T-helper 2 cell treated with Interferon-gamma antibody and Interleukin-4, amounts not matched to agents 5 μg/mL and 100 μg/mL, for 36 hours (primary cell): ENCODE measurements at regions not wholly inside any gene's neighbourhood (a gene's known extent, or its start where the extent isn't known, plus 50 kb on each side); places are given as distances from the start of the nearest gene placed in this dataset.
A peak's percentile ranks its signal among the peaks of the same experiment; 100 is the strongest.

ENCODE experiments used
- DNase-seq: peaks from one replicate; pipeline ENCODE4 v3.0.0; 2021; ENCODE audit warnings: low spot score
- H3K27ac Mint-ChIP-seq: one replicate; pipeline ENCODE4 v1.8.0; 2021; ENCODE audit warnings: mild to moderate bottlenecking, mixed read lengths
- H3K27me3 Mint-ChIP-seq: one replicate; pipeline ENCODE4 v1.8.0; 2021; ENCODE audit warnings: low read depth, mixed read lengths
- H3K36me3 Mint-ChIP-seq: one replicate; pipeline ENCODE4 v1.8.0; 2021; ENCODE audit warnings: low read depth, mixed read lengths
- H3K4me1 Mint-ChIP-seq: one replicate; pipeline ENCODE4 v1.8.0; 2021; ENCODE audit warnings: low read depth, mixed read lengths
- H3K4me3 Mint-ChIP-seq: one replicate; pipeline ENCODE4 v1.8.0; 2022; ENCODE audit warnings: mild to moderate bottlenecking, moderate library complexity, mixed read lengths
- H3K9me3 Mint-ChIP-seq: one replicate; pipeline ENCODE4 v1.8.0; 2021; ENCODE audit warnings: mixed read lengths

- no peak for DNase-seq
- Mint-ChIP-seq H3K27me3 (peaks cover 38% of the 10 kb centered on the region), H3K36me3 (no peaks in the 10 kb centered on the region), H3K4me3 (no peak overlapping the region), H3K27ac (no peak overlapping the region), H3K9me3 (peaks cover 12% of the 10 kb centered on the region), H3K4me1 (peaks cover under 1% of the 10 kb centered on the region)
Measured at GRCh38 chr6:33869121-33869520, 65.3 kb upstream of the MLN start.

GRCh38 chr6:33868141-33868540 lies 64.3 kb upstream of the MLN start:
- H3K27me3 Mint-ChIP-seq, result peaks cover 38% of the 10 kb centered on the region
- no peak overlapping the region for H3K27ac Mint-ChIP-seq
- no peaks in the 10 kb centered on the region for H3K36me3 Mint-ChIP-seq

GRCh38 chr6:33865478-33866077 lies 61.8 kb upstream of the MLN start:
- H3K4me3 Mint-ChIP-seq, result no peak overlapping the region
- no peaks in the 10 kb centered on the region for H3K36me3 Mint-ChIP-seq
- no peak overlapping the region for H3K27ac Mint-ChIP-seq
- peaks cover 12% of the 10 kb centered on the region for H3K9me3 Mint-ChIP-seq
- peaks cover 34% of the 10 kb centered on the region for H3K27me3 Mint-ChIP-seq
- DNase-seq, result no peak
- peaks cover 21% of the 10 kb centered on the region for H3K4me1 Mint-ChIP-seq

More at GRCh38 chr6:33868141-33868540, 64.3 kb upstream of the MLN start:
- peaks cover 4% of the 10 kb centered on the region for H3K4me1 Mint-ChIP-seq
- DNase-seq, result no peak
- H3K4me3 Mint-ChIP-seq, result no peak overlapping the region
- H3K9me3 Mint-ChIP-seq, result peaks cover 12% of the 10 kb centered on the region

GRCh38 chr6:33863723-33864440 lies 60.1 kb upstream of the MLN start:
- H3K36me3 Mint-ChIP-seq, result no peaks in the 10 kb centered on the region
- H3K4me3 Mint-ChIP-seq, result no peak overlapping the region
- no peak overlapping the region for H3K27ac Mint-ChIP-seq
- H3K27me3 Mint-ChIP-seq, result peaks cover 30% of the 10 kb centered on the region
- H3K4me1 Mint-ChIP-seq, result peaks cover 24% of the 10 kb centered on the region
- DNase-seq, result no peak
- peaks cover 12% of the 10 kb centered on the region for H3K9me3 Mint-ChIP-seq

GRCh38 chr6:33863084-33863483 lies 59.3 kb upstream of the MLN start:
- Mint-ChIP-seq H3K27me3 (peaks cover 28% of the 10 kb centered on the region), H3K27ac (no peak overlapping the region), H3K36me3 (no peaks in the 10 kb centered on the region), H3K4me3 (no peak overlapping the region), H3K4me1 (peaks cover 27% of the 10 kb centered on the region), H3K9me3 (peaks cover 12% of the 10 kb centered on the region)
- no peak for DNase-seq

GRCh38 chr6:33862536-33862935 lies 58.7 kb upstream of the MLN start:
- no peak for DNase-seq
- peaks cover 28% of the 10 kb centered on the region for H3K27me3 Mint-ChIP-seq
- no peaks in the 10 kb centered on the region for H3K36me3 Mint-ChIP-seq
- no peak overlapping the region for H3K27ac Mint-ChIP-seq
- peaks cover 12% of the 10 kb centered on the region for H3K9me3 Mint-ChIP-seq
- peaks cover 31% of the 10 kb centered on the region for H3K4me1 Mint-ChIP-seq
- H3K4me3 Mint-ChIP-seq, result no peak overlapping the region

- Mint-ChIP-seq H3K9me3 (peaks cover 12% of the 10 kb centered on the region), H3K27ac (no peak overlapping the region), H3K4me3 (no peak overlapping the region), H3K27me3 (peaks cover 30% of the 10 kb centered on the region), H3K36me3 (no peaks in the 10 kb centered on the region), H3K4me1 (peaks cover 38% of the 10 kb centered on the region)
- no peak for DNase-seq
Measured at GRCh38 chr6:33861722-33862121, 57.9 kb upstream of the MLN start.

- H3K27me3 Mint-ChIP-seq, result peaks cover 28% of the 10 kb centered on the region
- peaks cover 6% of the 10 kb centered on the region for H3K9me3 Mint-ChIP-seq
- peaks cover 46% of the 10 kb centered on the region for H3K4me1 Mint-ChIP-seq
- H3K4me3 Mint-ChIP-seq, result peak overlapping the region; percentile 15
- peak overlapping the region; percentile 24 for H3K27ac Mint-ChIP-seq
- DNase-seq, result peak; percentile 17
- no peaks in the 10 kb centered on the region for H3K36me3 Mint-ChIP-seq
Measured at GRCh38 chr6:33860706-33861474, 57.1 kb upstream of the MLN start.

- H3K36me3 Mint-ChIP-seq, result no peaks in the 10 kb centered on the region
- H3K27ac Mint-ChIP-seq, result no peak overlapping the region
- H3K9me3 Mint-ChIP-seq, result no peaks in the 10 kb centered on the region
- no peak for DNase-seq
- H3K4me3 Mint-ChIP-seq, result no peak overlapping the region
- peaks cover 48% of the 10 kb centered on the region for H3K4me1 Mint-ChIP-seq
- peaks cover 27% of the 10 kb centered on the region for H3K27me3 Mint-ChIP-seq
Measured at GRCh38 chr6:33860006-33860405, 56.2 kb upstream of the MLN start.

- Mint-ChIP-seq H3K27ac (no peak overlapping the region), H3K9me3 (no peaks in the 10 kb centered on the region), H3K4me3 (no peak overlapping the region), H3K27me3 (peaks cover 32% of the 10 kb centered on the region), H3K4me1 (peaks cover 46% of the 10 kb centered on the region), H3K36me3 (no peaks in the 10 kb centered on the region)
- no peak for DNase-seq
Measured at GRCh38 chr6:33858804-33859505, 55.2 kb upstream of the MLN start.

GRCh38 chr6:33857932-33858475 lies 54.2 kb upstream of the MLN start:
- no peak overlapping the region for H3K27ac Mint-ChIP-seq
- no peak overlapping the region for H3K4me3 Mint-ChIP-seq
- peaks cover 44% of the 10 kb centered on the region for H3K4me1 Mint-ChIP-seq
- no peak for DNase-seq
- H3K9me3 Mint-ChIP-seq, result no peaks in the 10 kb centered on the region
- H3K36me3 Mint-ChIP-seq, result no peaks in the 10 kb centered on the region
- H3K27me3 Mint-ChIP-seq, result peaks cover 31% of the 10 kb centered on the region

- Mint-ChIP-seq H3K27ac (peak overlapping the region; percentile 20), H3K4me3 (peak overlapping the region; percentile 18), H3K36me3 (no peaks in the 10 kb centered on the region), H3K4me1 (peaks cover 44% of the 10 kb centered on the region), H3K27me3 (peaks cover 33% of the 10 kb centered on the region), H3K9me3 (no peaks in the 10 kb centered on the region)
- no peak for DNase-seq
Measured at GRCh38 chr6:33857093-33857931, 53.5 kb upstream of the MLN start.

- peak overlapping the region; percentile 29 for H3K4me3 Mint-ChIP-seq
- H3K27me3 Mint-ChIP-seq, result peaks cover 31% of the 10 kb centered on the region
- H3K4me1 Mint-ChIP-seq, result peaks cover 38% of the 10 kb centered on the region
- DNase-seq, result peak; percentile 73
- H3K9me3 Mint-ChIP-seq, result no peaks in the 10 kb centered on the region
- H3K36me3 Mint-ChIP-seq, result no peaks in the 10 kb centered on the region
- H3K27ac Mint-ChIP-seq, result no peak overlapping the region
Measured at GRCh38 chr6:33856655-33857054, 52.9 kb upstream of the MLN start.
